ENCODE measurements at regions not wholly inside any gene's neighbourhood (a gene's known extent, or its start where the extent isn't known, plus 50 kb on each side); places are given as distances from the start of the nearest gene placed in this dataset.

DNA sequence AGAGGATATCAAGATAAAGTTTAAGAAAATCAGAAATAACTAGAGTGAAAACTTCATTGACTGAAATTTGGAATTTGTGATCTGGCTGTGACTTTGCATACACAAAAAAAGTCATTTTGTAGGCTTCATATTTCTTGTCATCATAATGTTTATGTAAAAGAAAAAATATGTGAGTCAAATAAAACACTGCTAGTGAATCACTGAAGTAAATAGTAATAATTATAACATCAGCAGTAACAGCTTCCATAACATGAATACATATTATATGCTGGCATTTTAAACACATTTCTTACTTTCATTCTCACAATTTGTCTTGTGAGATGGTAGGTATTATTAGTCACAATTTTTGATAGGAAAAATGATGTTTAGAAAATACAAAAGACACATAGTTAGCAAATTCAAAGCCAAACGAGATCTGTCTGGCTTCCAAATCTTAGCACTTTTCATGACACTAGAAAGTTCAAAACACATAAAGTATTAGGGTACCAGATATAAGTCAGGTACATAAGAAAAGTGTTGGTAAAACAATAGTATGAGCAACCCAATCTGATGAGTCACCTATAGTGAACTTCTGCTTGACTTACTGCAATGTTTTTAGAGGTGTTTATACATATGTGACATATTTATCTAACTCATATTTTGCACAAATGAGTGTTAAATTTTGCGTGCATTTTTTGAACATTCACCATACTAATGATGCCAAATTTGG lies 241.0 kb upstream of the SNX7 start:
- no peak for DNase-seq
- TF ChIP-seq POLR2A (IDR thresholded peaks at IDR 0.05) (no peak), CTCF (IDR thresholded peaks at IDR 0.05) (no peak)
- H3K4me1 ChIP-seq = no peaks in the 10 kb centered on the region
- intact Hi-C loops (cut with DNase I; ENCODE audit: low total_unique reads) = no loop called here
- H3K4me3 ChIP-seq = no peak overlapping the region
- H3K27ac ChIP-seq = no peak overlapping the region
- 25 to 41% methylated on average over 2 of the region's 2 CpGs for WGBS, 2 donors
- no peaks in the 10 kb centered on the region for H3K36me3 ChIP-seq (ENCODE audit: low read depth, missing control alignments)
- no peaks in the 10 kb centered on the region for H3K27me3 ChIP-seq
- no peaks in the 10 kb centered on the region for H3K9me3 ChIP-seq

- no peaks in the 10 kb centered on the region for H3K36me3 ChIP-seq (ENCODE audit: low read depth, missing control alignments)
Measured at GRCh38 chr1:98417820-98418219, 243.7 kb upstream of the SNX7 start.

GRCh38 chr1:98410082-98410481 lies 251.4 kb upstream of the SNX7 start:
- H3K9me3 ChIP-seq = no peaks in the 10 kb centered on the region
- WGBS, 2 donors = 95 to 97% methylated on average over 1 of the region's 1 CpG
- no peaks in the 10 kb centered on the region for H3K36me3 ChIP-seq (ENCODE audit: low read depth, missing control alignments)
- intact Hi-C loops (cut with DNase I; ENCODE audit: low total_unique reads) = no loop called here
- TF ChIP-seq POLR2A (IDR thresholded peaks at IDR 0.05) = no peak
- TF ChIP-seq CTCF (IDR thresholded peaks at IDR 0.05) = no peak
- no peaks in the 10 kb centered on the region for H3K27me3 ChIP-seq
- H3K27ac ChIP-seq = no peak overlapping the region
- no peak overlapping the region for H3K4me3 ChIP-seq
- no peak for DNase-seq
- H3K4me1 ChIP-seq = no peaks in the 10 kb centered on the region

More at GRCh38 chr1:98417820-98418219, 243.7 kb upstream of the SNX7 start:
- H3K27ac ChIP-seq = no peak overlapping the region
- H3K4me3 ChIP-seq = no peak overlapping the region
- DNase-seq = no peak
- no peaks in the 10 kb centered on the region for H3K4me1 ChIP-seq
- TF ChIP-seq CTCF (IDR thresholded peaks at IDR 0.05) = no peak
- TF ChIP-seq POLR2A (IDR thresholded peaks at IDR 0.05) = no peak
- no peaks in the 10 kb centered on the region for H3K27me3 ChIP-seq
- intact Hi-C loops (cut with DNase I; ENCODE audit: low total_unique reads) = no loop called here
- no peaks in the 10 kb centered on the region for H3K9me3 ChIP-seq
- WGBS, 2 donors = 85 to 95% methylated on average over 2 of the region's 2 CpGs

DNA sequence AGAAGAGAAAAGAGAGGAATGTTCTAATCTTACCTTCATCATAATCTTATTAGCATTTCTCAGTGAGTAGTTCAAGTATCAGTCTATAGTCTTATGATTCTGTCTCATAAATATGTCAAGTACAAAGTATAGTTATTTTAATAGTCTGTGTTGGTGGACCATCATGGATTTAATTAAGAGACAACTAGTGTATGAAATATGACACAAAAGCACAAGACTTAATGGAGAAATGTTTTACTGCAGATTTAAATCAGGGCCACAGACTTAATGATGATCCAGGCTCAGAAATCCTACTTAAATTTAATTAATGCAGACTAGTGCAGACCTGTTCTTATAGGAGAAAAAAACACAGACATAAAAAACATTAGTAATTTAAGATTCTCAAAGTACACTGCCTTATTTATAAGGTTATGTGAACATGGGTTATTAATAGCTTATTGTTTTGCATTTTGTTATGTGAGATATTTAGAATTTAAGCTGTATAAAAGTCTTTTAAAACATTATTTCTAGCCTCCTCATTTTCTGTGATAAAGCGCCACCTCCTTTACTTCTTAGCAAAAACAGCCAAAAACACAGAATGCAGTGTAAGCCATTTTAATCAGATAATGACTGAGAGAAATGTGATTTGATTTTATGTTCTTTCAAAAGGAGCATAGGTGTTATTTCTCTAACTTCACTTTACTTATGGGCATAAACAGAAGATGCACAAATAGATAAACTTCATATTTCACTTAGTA lies 255.0 kb upstream of the SNX7 start:
- intact Hi-C loops (cut with DNase I; ENCODE audit: low total_unique reads) = no loop called here

More for the DNA sequence above, 255.0 kb upstream of the SNX7 start:
- Histone ChIP-seq H3K9me3 (no peaks in the 10 kb centered on the region), H3K4me3 (no peak overlapping the region), H3K36me3 (ENCODE audit: low read depth, missing control alignments) (no peaks in the 10 kb centered on the region), H3K27ac (no peak overlapping the region), H3K4me1 (no peaks in the 10 kb centered on the region), H3K27me3 (no peaks in the 10 kb centered on the region)
- no peak for TF ChIP-seq POLR2A (IDR thresholded peaks at IDR 0.05)
- no peak for TF ChIP-seq CTCF (IDR thresholded peaks at IDR 0.05)
- DNase-seq = no peak
- WGBS, 2 donors = 83 to 93% methylated on average over 1 of the region's 1 CpG
